HG02943 (cell line): ENCODE measurements at regions not wholly inside any gene's neighbourhood (a gene's known extent, or its start where the extent isn't known, plus 50 kb on each side); places are given as distances from the start of the nearest gene placed in this dataset.

ENCODE experiments used
- ATAC-seq: cut with Tn5 transposase; IDR thresholded peaks from one replicate; pipeline ENCODE4 v1.9.1; 2021; ENCODE audit warnings: mild to moderate bottlenecking, low read depth, moderate library complexity; ENCODE audit not compliant: unreplicated experiment

- ATAC-seq, result no peak
These were observed 265.7 kb downstream of the MTX2 start for GRCh38 chr2:176534798-176535466.

- no peak for ATAC-seq
These were observed 266.3 kb downstream of the MTX2 start for GRCh38 chr2:176535467-176536113.

- no peak for ATAC-seq
These were observed 267.3 kb downstream of the MTX2 start for GRCh38 chr2:176536439-176537133.

DNA sequence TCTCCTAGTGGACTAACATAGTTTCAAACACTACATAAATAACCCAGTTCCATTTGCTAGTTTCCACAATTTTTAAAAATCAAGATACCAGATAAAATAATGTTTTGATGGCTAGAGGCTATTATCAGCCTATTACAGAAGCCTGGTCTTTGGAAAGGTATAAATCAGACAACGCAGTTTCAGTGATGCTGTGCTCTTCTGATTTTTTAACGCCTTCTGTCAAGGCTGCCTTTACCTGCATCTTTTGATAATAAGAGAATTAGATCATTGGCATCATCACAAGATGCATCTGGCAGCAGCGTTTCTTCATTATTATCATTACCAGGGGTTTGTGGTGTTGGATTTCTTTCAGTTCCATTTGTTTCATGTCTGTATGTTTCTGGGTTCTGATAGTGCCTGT is 268.7 kb downstream of the MTX2 start:
- ATAC-seq, result no peak

DNA sequence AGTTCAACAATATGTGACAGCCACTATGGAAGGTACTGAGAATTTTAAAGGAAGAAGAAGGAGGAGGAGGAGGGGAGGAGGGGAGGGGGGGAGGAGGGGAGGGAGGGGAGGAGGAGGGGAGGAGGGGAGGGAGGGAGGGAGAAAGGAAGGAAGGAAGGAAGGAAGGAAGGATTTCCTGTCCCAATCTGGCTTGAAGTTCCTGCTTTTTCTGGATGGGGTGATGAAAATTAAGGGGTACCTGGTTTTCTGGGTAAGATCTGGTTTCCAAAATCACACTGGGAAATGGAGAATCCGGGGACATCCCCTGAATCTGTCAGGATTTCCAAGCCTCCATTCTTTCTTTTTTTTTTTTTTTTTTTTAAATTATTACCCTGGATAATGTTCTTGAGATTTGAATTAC is 271.8 kb downstream of the MTX2 start:
- no peak for ATAC-seq

GRCh38 chr2:176542476-176542875 is 273.2 kb downstream of the MTX2 start:
- no peak for ATAC-seq

DNA sequence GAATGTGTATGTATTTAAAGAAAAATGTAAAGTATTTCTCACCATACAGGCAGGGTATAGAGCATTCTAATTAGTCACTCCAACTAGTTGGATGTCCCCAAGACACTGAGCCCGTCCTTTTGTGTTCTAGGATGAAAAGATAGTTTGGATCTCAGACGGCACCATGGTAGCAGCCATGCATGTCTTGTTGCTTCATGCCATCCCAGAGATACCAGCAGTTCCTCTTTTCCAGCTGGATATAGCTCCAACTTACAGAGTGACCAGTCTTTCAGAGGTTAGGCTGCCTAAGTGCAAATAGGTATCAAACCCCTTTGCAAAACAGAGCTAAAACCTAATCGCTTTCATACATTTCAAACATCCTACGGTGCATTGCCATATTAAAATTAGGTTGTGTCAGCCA is 275.3 kb downstream of the MTX2 start:
- no peak for ATAC-seq

- no peak for ATAC-seq
These were observed 276.0 kb downstream of the MTX2 start for GRCh38 chr2:176544991-176545956.

- no peak for ATAC-seq
These were observed 277.3 kb downstream of the MTX2 start for GRCh38 chr2:176546550-176546949.

DNA sequence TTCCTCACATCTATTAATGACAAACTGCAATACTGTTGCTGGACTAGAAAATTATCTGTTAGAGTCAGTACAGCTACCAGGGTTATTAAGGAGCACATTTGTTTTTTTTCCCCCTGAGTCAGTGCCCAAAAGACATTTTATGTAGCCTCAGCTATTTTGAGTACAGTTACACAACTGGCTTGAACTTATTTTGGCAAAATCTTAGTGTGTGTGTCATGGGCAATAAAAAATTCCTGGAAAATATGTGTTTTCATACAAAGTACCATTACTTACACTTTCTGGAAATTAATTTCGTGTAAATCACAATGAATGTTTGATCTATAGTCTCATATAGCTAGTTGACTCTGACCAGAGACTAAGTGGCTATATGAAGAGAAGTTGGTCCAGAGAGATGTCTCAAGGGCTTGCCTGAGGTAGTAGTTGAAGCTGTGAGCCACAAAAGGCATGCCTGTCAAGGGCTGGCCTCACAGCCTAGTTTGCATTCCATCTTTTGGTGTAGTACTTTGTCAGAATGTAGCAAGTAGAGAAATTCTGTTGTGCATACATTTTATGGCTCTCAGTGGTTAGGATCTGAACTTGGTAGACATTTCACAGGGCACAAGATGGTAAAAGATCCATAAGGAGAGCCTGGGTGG is 283.4 kb downstream of the MTX2 start:
- no peak for ATAC-seq

- ATAC-seq, result no peak
These were observed 284.5 kb downstream of the MTX2 start for GRCh38 chr2:176553685-176554100.

DNA sequence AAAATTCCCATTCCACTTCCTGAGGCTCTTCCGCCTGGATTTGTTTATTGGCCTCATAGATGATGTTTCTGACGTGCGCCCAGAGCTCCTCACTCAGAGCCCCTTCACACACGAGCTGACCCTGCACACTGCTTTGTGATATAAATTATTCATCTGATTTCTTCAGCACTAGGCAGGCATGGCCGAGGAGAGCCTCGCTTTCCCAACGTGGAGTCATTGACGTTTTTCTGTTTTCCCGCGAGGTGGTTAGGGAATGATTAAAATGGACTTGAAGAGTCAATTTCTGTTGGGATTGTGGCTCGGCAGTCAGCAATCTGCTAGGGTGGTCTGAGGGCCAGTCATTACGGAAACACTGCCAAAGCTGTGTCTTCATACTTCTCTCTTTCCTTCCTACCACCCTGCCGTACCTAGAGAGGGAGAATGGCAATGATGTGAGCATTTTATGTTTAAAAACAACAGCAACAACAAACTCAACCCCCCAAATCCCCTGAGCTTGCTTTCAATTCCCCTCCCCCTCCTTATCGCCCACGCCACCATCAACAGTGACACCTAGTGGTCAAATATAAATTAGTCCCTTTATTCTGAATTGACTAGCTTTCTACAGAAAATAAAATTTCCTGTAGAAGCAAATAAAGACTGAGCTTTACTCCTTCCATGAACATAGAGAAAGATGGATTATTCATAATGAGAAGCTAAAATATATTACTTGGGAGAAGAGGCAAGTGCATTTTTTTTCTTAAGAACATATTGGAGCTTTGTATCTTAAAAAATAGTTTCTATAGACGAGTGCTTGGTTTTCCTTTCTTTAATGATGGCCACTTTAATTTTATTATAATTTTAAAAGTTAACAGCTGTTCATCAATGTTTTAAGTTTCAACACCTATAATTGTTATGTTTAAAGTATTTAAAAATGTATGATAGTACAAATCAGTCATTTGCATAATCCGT is 285.1 kb downstream of the MTX2 start:
- ATAC-seq, result no peak

GRCh38 chr2:176555112-176555511 is 285.9 kb downstream of the MTX2 start:
- ATAC-seq, result no peak

GRCh38 chr2:176555781-176556180 is 286.5 kb downstream of the MTX2 start:
- no peak for ATAC-seq

DNA sequence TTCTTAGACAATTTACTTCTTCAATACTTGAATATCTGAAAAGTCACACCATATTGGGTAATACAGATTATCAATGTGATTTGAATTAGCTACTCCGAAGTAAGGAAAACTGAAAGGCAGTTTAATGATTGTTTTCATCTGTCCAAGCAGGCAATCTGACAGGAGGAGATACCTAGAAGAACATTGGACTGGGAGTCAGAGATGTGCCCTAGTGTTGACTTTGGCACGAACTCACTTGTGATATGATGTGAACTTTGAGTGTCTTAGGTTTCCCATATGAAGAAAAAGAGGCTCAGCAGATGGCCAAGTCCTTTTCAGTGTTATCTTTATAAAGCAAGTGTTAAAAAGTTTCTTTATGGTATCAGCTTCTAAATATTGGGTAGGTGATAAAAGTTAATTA is 287.1 kb downstream of the MTX2 start:
- ATAC-seq, result no peak

DNA sequence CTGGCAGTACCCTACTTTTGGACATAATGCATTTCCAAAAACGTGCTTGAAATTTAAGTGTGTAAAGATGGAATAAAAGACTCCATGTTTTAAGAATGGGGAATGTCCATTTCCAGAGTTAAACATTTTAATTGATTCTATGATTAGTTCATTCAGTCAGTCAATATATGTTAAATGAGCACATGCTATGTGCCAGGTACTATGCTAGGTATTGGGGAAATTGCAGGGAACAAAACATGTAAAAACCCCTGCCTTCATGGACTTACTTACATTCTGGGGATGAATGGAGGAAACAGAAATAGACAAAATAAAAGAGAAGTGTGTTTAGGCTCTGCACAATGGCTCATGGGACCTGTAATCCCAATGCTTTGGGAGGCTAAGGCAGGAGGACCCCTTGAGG is 288.6 kb downstream of the MTX2 start:
- ATAC-seq, result no peak

DNA sequence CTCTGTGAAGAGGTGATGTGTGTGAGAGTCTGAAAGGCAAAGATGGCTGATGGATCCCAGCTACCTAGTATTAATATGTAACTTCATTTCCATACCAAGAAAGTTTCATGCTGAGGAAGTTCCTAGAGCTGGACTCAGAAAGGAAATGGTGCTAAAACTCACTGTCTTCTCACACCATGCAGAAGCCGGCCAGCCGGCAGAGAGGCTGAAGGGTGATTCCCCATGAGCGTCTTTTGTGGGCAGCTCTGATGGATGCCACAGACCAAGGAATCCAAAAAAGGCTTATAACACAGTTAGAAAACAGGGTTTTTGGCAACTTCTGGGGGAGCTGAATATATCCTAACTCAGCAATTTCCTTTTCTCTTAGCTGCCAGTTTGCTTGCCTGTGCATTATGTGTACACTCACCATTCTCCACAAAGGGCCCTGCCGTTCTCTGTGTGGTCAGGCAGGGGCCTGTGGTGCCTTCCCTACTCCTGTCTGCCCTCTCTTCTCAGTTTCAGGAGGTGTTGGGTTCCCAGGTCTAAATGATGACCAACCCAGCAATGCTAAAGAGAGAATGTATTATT is 289.4 kb downstream of the MTX2 start:
- no peak for ATAC-seq

- ATAC-seq, result no peak
These were observed 291.1 kb downstream of the MTX2 start for GRCh38 chr2:176560296-176560695.

DNA sequence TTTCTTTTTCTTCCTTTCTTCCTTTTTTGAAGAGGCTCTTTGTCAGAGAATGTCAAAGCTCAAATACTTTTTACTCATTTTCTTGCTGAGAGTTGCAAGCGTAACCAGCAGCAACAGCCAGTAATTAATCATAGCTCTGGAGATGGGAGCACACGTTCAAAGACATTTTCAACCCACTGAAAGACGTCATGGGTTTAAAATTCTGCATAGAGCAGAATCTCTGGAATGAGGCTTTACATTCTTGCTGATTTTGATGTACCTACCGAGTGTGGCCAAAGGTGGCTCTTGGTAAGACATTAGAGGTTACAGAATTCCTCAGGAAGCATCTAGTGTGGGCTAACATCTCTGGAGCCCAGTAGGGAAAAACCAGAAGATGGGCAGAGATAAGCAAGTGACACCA is 292.5 kb downstream of the MTX2 start:
- no peak for ATAC-seq
